ENCODE measurements at regions not wholly inside any gene's neighbourhood (a gene's known extent, or its start where the extent isn't known, plus 50 kb on each side); places are given as distances from the start of the nearest gene placed in this dataset.

DNA sequence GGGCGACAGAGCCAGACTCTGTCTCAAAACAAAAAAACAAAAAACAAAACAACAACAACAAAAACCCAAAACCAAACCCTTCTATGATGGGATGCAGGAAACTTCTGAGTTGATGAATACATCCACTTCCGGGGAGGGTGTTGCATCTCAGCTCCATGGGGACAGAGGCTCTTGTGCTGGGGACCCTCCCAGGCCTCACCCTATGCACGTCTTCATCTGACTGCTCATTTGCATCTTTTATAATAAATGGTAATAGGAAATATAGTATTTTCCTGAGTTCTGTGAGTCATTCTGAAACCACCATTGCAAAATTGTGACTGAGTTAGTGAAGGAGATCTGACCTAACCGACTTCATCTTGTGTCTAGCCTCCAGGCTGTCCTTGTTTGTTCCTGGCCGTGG, 109.5 kb upstream of the SLC28A3 start:
- Histone ChIP-seq H3K4me1 (ENCODE audit: control insufficient read depth, insufficient read depth, low read length) (no peaks in the 10 kb centered on the region), H3K27ac (ENCODE audit: low read length) (no peak overlapping the region), H3K27me3 (ENCODE audit: control insufficient read depth in 1 of 2, insufficient read depth in 2 of 2, low read length in 2 of 2) (no peaks in the 10 kb centered on the region), H3K36me3 (ENCODE audit: control insufficient read depth in 2 of 2, insufficient read depth in 2 of 2, low read length in 2 of 2) (no peaks in the 10 kb centered on the region), H3K4me3 (ENCODE audit: low read length in 2 of 2) (no peak overlapping the region), H3K9ac (ENCODE audit: low read length in 2 of 2) (no peak overlapping the region), H3K9me3 (ENCODE audit: control insufficient read depth in 2 of 2, low read length in 2 of 2) (no peaks in the 10 kb centered on the region)

GRCh38 chr9:84456527-84456926, 116.0 kb upstream of the SLC28A3 start:
- no peak overlapping the region for H3K27ac ChIP-seq (ENCODE audit: low read length)
- no peaks in the 10 kb centered on the region for H3K9me3 ChIP-seq (ENCODE audit: control insufficient read depth in 2 of 2, low read length in 2 of 2)
- H3K9ac ChIP-seq (ENCODE audit: low read length in 2 of 2) = no peak overlapping the region
- no peak overlapping the region for H3K4me3 ChIP-seq (ENCODE audit: low read length in 2 of 2)
- H3K27me3 ChIP-seq (ENCODE audit: control insufficient read depth in 1 of 2, insufficient read depth in 2 of 2, low read length in 2 of 2) = no peaks in the 10 kb centered on the region
- no peaks in the 10 kb centered on the region for H3K36me3 ChIP-seq (ENCODE audit: control insufficient read depth in 2 of 2, insufficient read depth in 2 of 2, low read length in 2 of 2)
- no peaks in the 10 kb centered on the region for H3K4me1 ChIP-seq (ENCODE audit: control insufficient read depth, insufficient read depth, low read length)

- no peak overlapping the region for H3K27ac ChIP-seq (ENCODE audit: low read length)
- H3K27me3 ChIP-seq (ENCODE audit: control insufficient read depth in 1 of 2, insufficient read depth in 2 of 2, low read length in 2 of 2) = no peaks in the 10 kb centered on the region
- H3K9ac ChIP-seq (ENCODE audit: low read length in 2 of 2) = no peak overlapping the region
- H3K36me3 ChIP-seq (ENCODE audit: control insufficient read depth in 2 of 2, insufficient read depth in 2 of 2, low read length in 2 of 2) = no peaks in the 10 kb centered on the region
- H3K4me1 ChIP-seq (ENCODE audit: control insufficient read depth, insufficient read depth, low read length) = no peaks in the 10 kb centered on the region
- no peaks in the 10 kb centered on the region for H3K9me3 ChIP-seq (ENCODE audit: control insufficient read depth in 2 of 2, low read length in 2 of 2)
- H3K4me3 ChIP-seq (ENCODE audit: low read length in 2 of 2) = no peak overlapping the region
Measured at GRCh38 chr9:84460695-84461094, 120.1 kb upstream of the SLC28A3 start.

DNA sequence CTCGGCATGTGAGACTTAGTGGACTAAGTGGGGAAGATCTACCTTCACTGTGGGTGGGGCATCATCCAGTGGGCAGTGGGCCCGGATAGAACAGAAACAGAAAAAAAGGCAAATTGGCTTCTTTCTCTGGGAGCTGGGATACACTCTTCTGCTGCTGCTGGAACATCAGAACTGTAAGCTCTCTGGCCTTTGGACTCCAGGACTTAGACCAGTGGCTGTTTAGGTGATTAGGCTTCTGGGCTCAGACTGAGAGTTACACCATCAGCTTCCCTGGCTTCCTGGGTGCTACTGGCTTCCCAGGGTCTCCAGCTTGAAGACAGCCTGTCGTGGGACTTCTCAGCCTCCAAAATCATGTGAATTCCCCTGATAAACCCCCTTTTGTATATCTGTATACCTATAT, 122.7 kb upstream of the SLC28A3 start:
- H3K4me1 ChIP-seq (ENCODE audit: control insufficient read depth, insufficient read depth, low read length) = no peaks in the 10 kb centered on the region
- no peaks in the 10 kb centered on the region for H3K36me3 ChIP-seq (ENCODE audit: control insufficient read depth in 2 of 2, insufficient read depth in 2 of 2, low read length in 2 of 2)
- no peak overlapping the region for H3K9ac ChIP-seq (ENCODE audit: low read length in 2 of 2)
- H3K4me3 ChIP-seq (ENCODE audit: low read length in 2 of 2) = no peak overlapping the region
- no peaks in the 10 kb centered on the region for H3K9me3 ChIP-seq (ENCODE audit: control insufficient read depth in 2 of 2, low read length in 2 of 2)
- no peak overlapping the region for H3K27ac ChIP-seq (ENCODE audit: low read length)
- no peaks in the 10 kb centered on the region for H3K27me3 ChIP-seq (ENCODE audit: control insufficient read depth in 1 of 2, insufficient read depth in 2 of 2, low read length in 2 of 2)

- Histone ChIP-seq H3K9me3 (ENCODE audit: control insufficient read depth in 2 of 2, low read length in 2 of 2) (no peaks in the 10 kb centered on the region), H3K4me1 (ENCODE audit: control insufficient read depth, insufficient read depth, low read length) (no peaks in the 10 kb centered on the region), H3K27ac (ENCODE audit: low read length) (no peak overlapping the region), H3K9ac (ENCODE audit: low read length in 2 of 2) (no peak overlapping the region), H3K4me3 (ENCODE audit: low read length in 2 of 2) (no peak overlapping the region), H3K27me3 (ENCODE audit: control insufficient read depth in 1 of 2, insufficient read depth in 2 of 2, low read length in 2 of 2) (no peaks in the 10 kb centered on the region), H3K36me3 (ENCODE audit: control insufficient read depth in 2 of 2, insufficient read depth in 2 of 2, low read length in 2 of 2) (no peaks in the 10 kb centered on the region)
Measured at GRCh38 chr9:84466580-84467285, 126.2 kb upstream of the SLC28A3 start.

DNA sequence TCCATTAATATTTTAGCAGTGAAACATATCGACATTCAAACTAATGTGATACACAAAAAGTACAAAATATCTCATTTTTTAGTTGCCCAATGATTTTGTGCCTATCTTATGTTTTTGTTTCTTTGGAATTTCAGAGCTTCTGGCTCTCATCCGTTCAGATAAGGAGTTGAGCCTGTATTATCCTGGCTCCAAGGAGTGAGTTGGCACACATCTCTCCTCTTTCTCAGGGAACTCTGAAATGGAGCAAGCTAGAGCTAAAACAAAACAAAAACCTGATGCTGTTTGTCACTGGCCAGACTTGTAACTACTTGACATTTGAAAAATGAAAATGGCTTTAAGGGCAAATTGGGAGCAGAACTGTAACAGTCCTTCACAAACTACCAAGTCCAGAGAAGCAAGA, 131.3 kb upstream of the SLC28A3 start:
- no peak overlapping the region for H3K9ac ChIP-seq (ENCODE audit: low read length in 2 of 2)
- no peaks in the 10 kb centered on the region for H3K27me3 ChIP-seq (ENCODE audit: control insufficient read depth in 1 of 2, insufficient read depth in 2 of 2, low read length in 2 of 2)
- no peaks in the 10 kb centered on the region for H3K36me3 ChIP-seq (ENCODE audit: control insufficient read depth in 2 of 2, insufficient read depth in 2 of 2, low read length in 2 of 2)
- H3K4me1 ChIP-seq (ENCODE audit: control insufficient read depth, insufficient read depth, low read length) = no peaks in the 10 kb centered on the region
- H3K9me3 ChIP-seq (ENCODE audit: control insufficient read depth in 2 of 2, low read length in 2 of 2) = no peaks in the 10 kb centered on the region
- no peak overlapping the region for H3K27ac ChIP-seq (ENCODE audit: low read length)
- H3K4me3 ChIP-seq (ENCODE audit: low read length in 2 of 2) = no peak overlapping the region

GRCh38 chr9:84478996-84479395, 138.4 kb upstream of the SLC28A3 start:
- Histone ChIP-seq H3K9me3 (ENCODE audit: control insufficient read depth in 2 of 2, low read length in 2 of 2) (no peaks in the 10 kb centered on the region), H3K4me1 (ENCODE audit: control insufficient read depth, insufficient read depth, low read length) (no peaks in the 10 kb centered on the region), H3K27me3 (ENCODE audit: control insufficient read depth in 1 of 2, insufficient read depth in 2 of 2, low read length in 2 of 2) (no peaks in the 10 kb centered on the region), H3K27ac (ENCODE audit: low read length) (no peak overlapping the region), H3K36me3 (ENCODE audit: control insufficient read depth in 2 of 2, insufficient read depth in 2 of 2, low read length in 2 of 2) (no peaks in the 10 kb centered on the region), H3K4me3 (ENCODE audit: low read length in 2 of 2) (no peak overlapping the region), H3K9ac (ENCODE audit: low read length in 2 of 2) (no peak overlapping the region)

GRCh38 chr9:84480071-84480470, 139.5 kb upstream of the SLC28A3 start:
- Histone ChIP-seq H3K9ac (ENCODE audit: low read length in 2 of 2) (no peak overlapping the region), H3K9me3 (ENCODE audit: control insufficient read depth in 2 of 2, low read length in 2 of 2) (no peaks in the 10 kb centered on the region), H3K36me3 (ENCODE audit: control insufficient read depth in 2 of 2, insufficient read depth in 2 of 2, low read length in 2 of 2) (no peaks in the 10 kb centered on the region), H3K4me1 (ENCODE audit: control insufficient read depth, insufficient read depth, low read length) (no peaks in the 10 kb centered on the region), H3K27me3 (ENCODE audit: control insufficient read depth in 1 of 2, insufficient read depth in 2 of 2, low read length in 2 of 2) (no peaks in the 10 kb centered on the region), H3K4me3 (ENCODE audit: low read length in 2 of 2) (no peak overlapping the region), H3K27ac (ENCODE audit: low read length) (no peak overlapping the region)

DNA sequence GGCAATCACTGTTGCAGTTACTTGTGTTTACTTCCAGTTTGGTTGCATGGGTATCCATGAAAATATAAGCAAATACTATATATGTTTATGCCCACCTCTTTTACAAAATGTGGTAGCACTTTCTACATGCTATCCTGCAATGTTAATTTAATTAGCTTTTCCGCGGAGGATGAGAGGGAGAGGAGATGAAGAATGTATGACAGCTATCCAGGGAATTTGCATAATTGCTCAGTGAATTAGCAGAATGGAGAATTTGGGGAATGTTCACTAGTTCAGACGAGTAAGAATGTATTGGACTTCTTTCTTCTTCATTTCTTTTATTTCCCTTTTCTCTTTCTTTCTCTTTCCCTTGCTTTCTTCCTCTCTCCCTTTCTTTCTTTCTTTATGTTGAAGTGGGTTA, 140.7 kb upstream of the SLC28A3 start:
- H3K36me3 ChIP-seq (ENCODE audit: control insufficient read depth in 2 of 2, insufficient read depth in 2 of 2, low read length in 2 of 2) = no peaks in the 10 kb centered on the region
- no peaks in the 10 kb centered on the region for H3K27me3 ChIP-seq (ENCODE audit: control insufficient read depth in 1 of 2, insufficient read depth in 2 of 2, low read length in 2 of 2)
- H3K27ac ChIP-seq (ENCODE audit: low read length) = no peak overlapping the region
- no peak overlapping the region for H3K4me3 ChIP-seq (ENCODE audit: low read length in 2 of 2)
- H3K9ac ChIP-seq (ENCODE audit: low read length in 2 of 2) = no peak overlapping the region
- H3K9me3 ChIP-seq (ENCODE audit: control insufficient read depth in 2 of 2, low read length in 2 of 2) = peaks cover 0 to 5% of the 10 kb centered on the region in 2 donors
- H3K4me1 ChIP-seq (ENCODE audit: control insufficient read depth, insufficient read depth, low read length) = no peaks in the 10 kb centered on the region

GRCh38 chr9:84481636-84482218, 141.2 kb upstream of the SLC28A3 start:
- peaks cover 0 to 5% of the 10 kb centered on the region in 2 donors for H3K9me3 ChIP-seq (ENCODE audit: control insufficient read depth in 2 of 2, low read length in 2 of 2)
- H3K9ac ChIP-seq (ENCODE audit: low read length in 2 of 2) = no peak overlapping the region
- H3K4me3 ChIP-seq (ENCODE audit: low read length in 2 of 2) = no peak overlapping the region
- no peaks in the 10 kb centered on the region for H3K36me3 ChIP-seq (ENCODE audit: control insufficient read depth in 2 of 2, insufficient read depth in 2 of 2, low read length in 2 of 2)
- H3K27me3 ChIP-seq (ENCODE audit: control insufficient read depth in 1 of 2, insufficient read depth in 2 of 2, low read length in 2 of 2) = no peaks in the 10 kb centered on the region
- H3K27ac ChIP-seq (ENCODE audit: low read length) = no peak overlapping the region
- no peaks in the 10 kb centered on the region for H3K4me1 ChIP-seq (ENCODE audit: control insufficient read depth, insufficient read depth, low read length)

DNA sequence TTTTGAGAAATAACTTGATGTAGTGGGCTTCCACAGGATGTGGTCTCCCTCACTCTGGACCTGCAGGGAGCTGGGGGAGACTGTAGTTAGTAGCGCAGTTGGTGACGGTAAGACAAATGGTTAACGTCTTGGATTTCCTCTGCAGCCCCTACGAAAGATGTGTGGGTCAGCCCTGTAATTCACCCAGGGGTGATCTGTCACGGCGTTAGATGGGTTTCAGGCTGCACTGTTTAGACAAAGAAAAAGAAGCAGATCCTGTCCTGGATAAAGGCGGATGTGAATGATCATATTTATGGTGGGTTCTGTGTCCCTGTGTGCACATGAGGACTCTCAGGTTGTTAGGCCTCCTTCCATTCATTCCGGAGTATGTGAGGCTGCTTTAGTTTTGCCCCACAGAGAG, 142.0 kb upstream of the SLC28A3 start:
- Histone ChIP-seq H3K36me3 (ENCODE audit: control insufficient read depth in 2 of 2, insufficient read depth in 2 of 2, low read length in 2 of 2) (no peaks in the 10 kb centered on the region), H3K9ac (ENCODE audit: low read length in 2 of 2) (no peak overlapping the region), H3K9me3 (ENCODE audit: control insufficient read depth in 2 of 2, low read length in 2 of 2) (peaks cover 0 to 5% of the 10 kb centered on the region in 2 donors), H3K4me3 (ENCODE audit: low read length in 2 of 2) (no peak overlapping the region), H3K4me1 (ENCODE audit: control insufficient read depth, insufficient read depth, low read length) (no peaks in the 10 kb centered on the region), H3K27me3 (ENCODE audit: control insufficient read depth in 1 of 2, insufficient read depth in 2 of 2, low read length in 2 of 2) (no peaks in the 10 kb centered on the region), H3K27ac (ENCODE audit: low read length) (no peak overlapping the region)

Measured in stomach smooth muscle (tissue), 2 donors.